ENCODE measurements at regions not wholly inside any gene's neighbourhood (a gene's known extent, or its start where the extent isn't known, plus 50 kb on each side); places are given as distances from the start of the nearest gene placed in this dataset.

DNA sequence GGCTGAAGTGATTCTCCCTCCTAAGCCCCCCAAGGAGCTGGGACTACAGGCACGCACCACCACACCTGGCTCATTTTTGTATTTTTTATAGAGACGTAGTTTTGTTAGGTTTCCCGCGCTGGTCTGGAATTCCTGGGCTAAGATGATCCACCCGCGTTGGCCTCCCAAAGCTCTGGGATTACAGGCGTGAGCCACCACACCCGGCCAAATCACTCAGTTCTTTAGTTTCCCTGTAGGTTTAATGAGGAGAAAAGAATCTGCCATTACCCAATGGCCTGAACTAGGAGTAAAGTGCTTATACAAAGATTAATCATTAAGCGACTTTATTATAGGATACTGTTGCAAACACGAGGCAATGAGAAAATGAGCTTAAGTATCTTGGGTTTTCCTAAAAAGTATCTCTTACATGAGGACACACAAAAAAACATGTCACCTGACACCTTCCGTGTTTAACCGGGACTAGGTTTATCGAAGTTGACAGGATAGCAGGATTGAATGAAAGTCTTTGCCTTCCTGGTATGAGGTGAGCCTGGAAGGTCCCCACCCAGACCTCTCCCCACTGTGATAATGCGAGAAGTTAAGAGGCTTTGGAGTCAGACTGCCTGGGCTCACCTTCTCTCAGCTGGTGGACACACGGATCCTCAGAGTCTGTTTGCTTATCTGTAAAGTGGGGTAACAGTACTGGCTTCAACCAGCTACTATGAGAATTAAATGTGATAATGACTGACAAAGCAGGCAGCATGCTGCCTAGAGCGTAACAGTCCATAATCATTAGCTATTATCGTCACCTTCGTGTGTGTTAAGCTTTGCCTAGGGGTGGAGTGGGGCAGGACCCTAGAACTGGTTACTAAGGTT is 133.5 kb upstream of the KRAS start:
- Histone ChIP-seq H3K9me3 (no peaks in the 10 kb centered on the region), H3K27me3 (no peaks in the 10 kb centered on the region), H3K4me3 (peak overlapping the region; percentile 70 to 79), H3K4me1 (no peaks in the 10 kb centered on the region), H3K36me3 (no peaks in the 10 kb centered on the region), H3K27ac (peak overlapping the region; percentile 98)
- intact Hi-C loops (cut with DNase I): no loop called here
- DNase-seq (ENCODE audit: extremely low spot score in 2 of 2): no peak
- TF ChIP-seq POLR2A (IDR thresholded peaks at IDR 0.05): no peak
- TF ChIP-seq, protein P1, sequence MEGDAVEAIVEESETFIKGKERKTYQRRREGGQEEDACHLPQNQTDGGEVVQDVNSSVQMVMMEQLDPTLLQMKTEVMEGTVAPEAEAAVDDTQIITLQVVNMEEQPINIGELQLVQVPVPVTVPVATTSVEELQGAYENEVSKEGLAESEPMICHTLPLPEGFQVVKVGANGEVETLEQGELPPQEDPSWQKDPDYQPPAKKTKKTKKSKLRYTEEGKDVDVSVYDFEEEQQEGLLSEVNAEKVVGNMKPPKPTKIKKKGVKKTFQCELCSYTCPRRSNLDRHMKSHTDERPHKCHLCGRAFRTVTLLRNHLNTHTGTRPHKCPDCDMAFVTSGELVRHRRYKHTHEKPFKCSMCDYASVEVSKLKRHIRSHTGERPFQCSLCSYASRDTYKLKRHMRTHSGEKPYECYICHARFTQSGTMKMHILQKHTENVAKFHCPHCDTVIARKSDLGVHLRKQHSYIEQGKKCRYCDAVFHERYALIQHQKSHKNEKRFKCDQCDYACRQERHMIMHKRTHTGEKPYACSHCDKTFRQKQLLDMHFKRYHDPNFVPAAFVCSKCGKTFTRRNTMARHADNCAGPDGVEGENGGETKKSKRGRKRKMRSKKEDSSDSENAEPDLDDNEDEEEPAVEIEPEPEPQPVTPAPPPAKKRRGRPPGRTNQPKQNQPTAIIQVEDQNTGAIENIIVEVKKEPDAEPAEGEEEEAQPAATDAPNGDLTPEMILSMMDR (IDR thresholded peaks at IDR 0.05): no peak

DNA sequence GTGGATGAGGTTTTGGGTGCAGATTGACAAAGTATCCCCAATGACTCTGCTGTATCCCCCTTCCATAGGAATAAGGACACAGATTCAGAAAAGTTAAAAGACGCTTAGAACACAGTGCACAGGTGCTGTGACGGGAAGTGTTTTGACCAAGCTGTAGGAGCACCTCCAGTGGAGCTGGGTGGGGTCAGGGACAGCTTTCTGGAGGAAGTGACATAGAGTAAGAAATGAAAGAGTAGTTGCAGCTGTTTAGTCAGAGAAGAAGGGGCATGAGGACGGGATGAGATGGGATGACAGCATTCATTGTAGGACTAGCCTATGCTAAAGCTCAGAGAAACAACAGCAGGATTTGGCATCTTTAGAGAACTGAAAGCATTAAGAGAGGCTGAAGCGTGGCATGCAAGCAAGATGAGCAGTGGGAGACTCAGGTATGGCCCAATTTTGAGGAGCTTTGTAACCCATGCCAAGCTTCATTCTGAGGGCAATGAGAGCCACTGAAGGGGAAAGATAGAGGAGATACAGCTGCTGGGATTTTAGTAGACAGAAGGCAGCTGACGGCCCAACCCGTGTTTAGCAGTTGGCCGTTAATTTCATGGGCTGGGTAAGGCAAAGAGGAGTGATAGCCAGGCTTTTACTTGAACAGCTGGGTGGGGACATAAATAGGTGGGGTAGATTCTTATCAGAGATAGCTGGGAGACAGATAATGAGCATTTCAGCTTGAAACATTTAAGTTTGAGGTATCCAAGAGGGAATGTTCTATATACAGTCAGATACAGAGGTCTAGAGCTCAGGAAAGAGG is 131.8 kb upstream of the KRAS start:
- TF ChIP-seq, protein P1 (IDR thresholded peaks at IDR 0.05): no peak
- TF ChIP-seq POLR2A (IDR thresholded peaks at IDR 0.05) (no peak), POLR2AphosphoS5 (IDR thresholded peaks at IDR 0.05; ENCODE audit: insufficient read depth in 1 of 2, low read depth in 1 of 2) (no peak)
- no peak for DNase-seq (ENCODE audit: extremely low spot score in 2 of 2)
- Histone ChIP-seq H3K27me3 (no peaks in the 10 kb centered on the region), H3K27ac (no peak overlapping the region), H3K36me3 (no peaks in the 10 kb centered on the region), H3K9me3 (no peaks in the 10 kb centered on the region), H3K4me3 (no peak overlapping the region), H3K4me1 (no peaks in the 10 kb centered on the region)
- intact Hi-C loops (cut with DNase I): no loop called here

DNA sequence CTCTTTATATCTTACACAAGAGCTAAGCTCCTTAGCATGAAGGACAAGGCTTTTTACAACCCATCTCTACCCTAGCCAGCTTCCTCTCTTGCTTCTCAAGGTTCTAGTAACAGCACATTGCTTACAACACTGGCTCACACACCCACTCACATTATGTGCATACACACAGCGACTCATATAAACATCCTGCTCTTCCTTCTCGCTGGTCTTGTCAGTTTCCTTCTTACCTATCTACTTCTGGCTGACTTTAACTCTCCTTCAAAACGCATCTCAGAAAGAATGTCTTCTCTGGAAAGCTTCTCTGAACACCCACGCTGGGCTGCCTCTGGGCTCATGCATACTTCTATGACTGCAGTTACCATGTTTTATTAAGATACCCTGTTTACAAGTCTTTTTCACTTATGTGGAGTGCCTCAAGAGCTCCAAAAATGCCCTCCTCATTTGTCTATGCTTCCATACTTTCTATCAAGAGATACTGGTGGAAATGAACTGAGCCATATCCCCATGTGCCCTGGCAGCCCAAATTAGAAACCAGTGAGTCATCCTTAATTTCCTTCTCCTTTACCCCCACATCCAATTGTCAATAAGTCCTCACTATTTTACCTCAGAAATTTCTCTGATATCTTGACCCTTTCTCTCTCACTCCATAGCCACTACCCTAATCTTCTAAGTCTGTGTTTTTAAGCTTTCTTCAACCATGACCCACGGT is 126.9 kb upstream of the KRAS start:
- Histone ChIP-seq H3K27me3 (no peaks in the 10 kb centered on the region), H3K4me1 (no peaks in the 10 kb centered on the region), H3K4me3 (no peak overlapping the region), H3K36me3 (no peaks in the 10 kb centered on the region), H3K27ac (no peak overlapping the region), H3K9me3 (no peaks in the 10 kb centered on the region)
- TF ChIP-seq POLR2AphosphoS5 (IDR thresholded peaks at IDR 0.05; ENCODE audit: insufficient read depth in 1 of 2, low read depth in 1 of 2) (no peak), POLR2A (IDR thresholded peaks at IDR 0.05) (no peak)
- TF ChIP-seq, protein P1 (IDR thresholded peaks at IDR 0.05): no peak
- intact Hi-C loops (cut with DNase I): no loop called here
- DNase-seq (ENCODE audit: extremely low spot score in 2 of 2): no peak

DNA sequence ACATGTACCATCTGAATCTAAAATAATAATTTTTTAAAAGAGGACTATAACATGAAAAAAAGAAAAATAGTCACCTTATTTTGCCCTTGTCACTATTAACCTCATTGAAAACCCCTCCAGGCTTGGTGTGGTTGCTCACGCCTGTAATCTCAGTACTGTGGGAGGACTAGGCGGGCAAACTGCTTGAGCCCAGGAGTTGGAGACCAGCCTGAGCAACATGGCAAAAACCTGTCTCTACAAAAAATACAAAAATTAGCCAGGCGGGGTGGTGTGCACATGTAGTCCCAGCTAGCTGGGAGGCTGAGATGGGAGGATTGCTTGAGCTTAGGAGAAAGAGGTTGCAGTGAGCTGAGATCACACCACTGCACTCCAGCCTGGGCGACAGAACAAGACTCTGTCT is 126.3 kb upstream of the KRAS start:
- no peaks in the 10 kb centered on the region for H3K9me3 ChIP-seq
- H3K4me1 ChIP-seq: no peaks in the 10 kb centered on the region
- DNase-seq (ENCODE audit: extremely low spot score in 2 of 2): no peak
- no peak overlapping the region for H3K27ac ChIP-seq
- H3K27me3 ChIP-seq: no peaks in the 10 kb centered on the region
- no peak overlapping the region for H3K4me3 ChIP-seq
- intact Hi-C loops (cut with DNase I): no loop called here
- no peaks in the 10 kb centered on the region for H3K36me3 ChIP-seq
- TF ChIP-seq POLR2AphosphoS5 (IDR thresholded peaks at IDR 0.05; ENCODE audit: insufficient read depth in 1 of 2, low read depth in 1 of 2) (no peak), POLR2A (IDR thresholded peaks at IDR 0.05) (no peak)
- TF ChIP-seq, protein P1 (IDR thresholded peaks at IDR 0.05): no peak
